IMR-90 (cell line): ENCODE measurements at regions not wholly inside any gene's neighbourhood (a gene's known extent, or its start where the extent isn't known, plus 50 kb on each side); places are given as distances from the start of the nearest gene placed in this dataset.

ENCODE experiments used
- CTCF ChIP-seq: conservative IDR thresholded peaks from 2 replicates; pipeline ENCODE4 v1.5.1; 2012; ENCODE audit warnings: mild to moderate bottlenecking, low read depth, low read length, improper control_type of control experiment
- ELK1 ChIP-seq: fragments of 150-350 bp; IDR thresholded peaks from 2 replicates; pipeline ENCODE4 v1.6.1; 2016; ENCODE audit warnings: low read depth, mild to moderate bottlenecking, low read length, moderate library complexity, borderline replicate concordance
- MAZ ChIP-seq: IDR thresholded peaks from 2 replicates; pipeline ENCODE4 v1.6.1; 2012; ENCODE audit warnings: low read depth, mild to moderate bottlenecking, low read length, improper control_type of control experiment, moderate library complexity, borderline replicate concordance
- MXI1 ChIP-seq: IDR thresholded peaks from 2 replicates; pipeline ENCODE4 v1.6.1; 2012; ENCODE audit warnings: low read depth, mild to moderate bottlenecking, low read length, moderate library complexity, borderline replicate concordance
- POLR2A ChIP-seq: IDR thresholded peaks from 2 replicates; pipeline ENCODE4 v1.6.1; 2012; ENCODE audit warnings: mild to moderate bottlenecking, low read depth, low read length
- RCOR1 ChIP-seq: IDR thresholded peaks from 2 replicates; pipeline ENCODE4 v1.6.1; 2012; ENCODE audit warnings: mild to moderate bottlenecking, low read length, improper control_type of control experiment; ENCODE audit not compliant: insufficient replicate concordance
- SMC3 ChIP-seq: fragments of 150-350 bp; IDR thresholded peaks from 2 replicates; pipeline ENCODE4 v1.6.1; 2016; ENCODE audit warnings: low read depth, mild to moderate bottlenecking, antibody characterized with exemption, low read length, moderate library complexity

GRCh38 chr6:138667408-138667807, 106.2 kb upstream of the CCDC28A start:
- TF ChIP-seq CTCF: no peak
- TF ChIP-seq MXI1: no peak
- TF ChIP-seq ELK1: no peak
- no peak for TF ChIP-seq RCOR1
- no peak for TF ChIP-seq POLR2A
- no peak for TF ChIP-seq SMC3
- TF ChIP-seq MAZ: no peak
